Body of pancreas (tissue), 4 donors: ENCODE measurements at regions not wholly inside any gene's neighbourhood (a gene's known extent, or its start where the extent isn't known, plus 50 kb on each side); places are given as distances from the start of the nearest gene placed in this dataset.

Experiments
- ATAC-seq: fragments of 150-250 bp; one replicate; pipeline ENCODE4 v1.9.1; 2016
- DNase-seq, 4 donors: peaks; one replicate each; pipeline ENCODE4 v3.0.0-alpha.2; 2019
- H3K27ac ChIP-seq, 4 donors: fragments of 200-600 bp; sonication (generic); 1 replicate in 3 of 4; 2 replicates in 1 of 4; pipeline versions ENCODE4 v1.5.1 to v1.6.1; 2016 to 2019; ENCODE audit warnings: mild to moderate bottlenecking in 1 of 4, mixed read lengths in 1 of 4, moderate library complexity in 1 of 4
- H3K27me3 ChIP-seq, 2 donors: fragments of 200-600 bp; sonication (generic); one replicate each; pipeline ENCODE4 v1.6.0; 2016; ENCODE audit warnings: mild to moderate bottlenecking in 1 of 2
- H3K36me3 ChIP-seq, 2 donors: fragments of 200-600 bp; sonication (generic); replicated peaks in 1 of 2; 2 replicates each; pipeline ENCODE4 v1.5.1; 2016; ENCODE audit warnings: low read depth in 2 of 2; ENCODE audit not compliant: insufficient read depth in 1 of 2
- H3K4me1 ChIP-seq: fragments of 200-600 bp; sonication (generic); one replicate; pipeline ENCODE4 v1.6.0; 2016
- H3K4me3 ChIP-seq, 2 donors: fragments of 200-600 bp; sonication (generic); 1 replicate in 1 of 2; 2 replicates in 1 of 2; pipeline ENCODE4 v1.5.1; 2016 to 2019
- H3K9me3 ChIP-seq, 3 donors: fragments of 200-600 bp; sonication (generic); 1 replicate in 2 of 3; 2 replicates in 1 of 3; pipeline ENCODE4 v1.5.1; 2016
- CTCF ChIP-seq, 7 experiments: fragments of 450-650 bp in 4 of 7; fragments of 200-600 bp in 3 of 7; sonication (generic) in 3 of 7; IDR thresholded peaks; one replicate each; pipeline ENCODE4 v1.5.1; 2016 to 2019; ENCODE audit warnings: antibody characterized with exemption in 7 of 7
- POLR2A ChIP-seq, 3 donors: fragments of 450-650 bp; IDR thresholded peaks; one replicate each; pipeline ENCODE4 v1.6.1; 2016; ENCODE audit warnings: antibody characterized with exemption in 3 of 3, mild to moderate bottlenecking in 2 of 3
- WGBS, 2 donors: methylation state at CpG; one replicate each; pipeline ENCODE4 v1.1.5; 2017; 5-methylcytosine and 5-hydroxymethylcytosine counted together
- intact Hi-C: fragments of 100-400 bp; cut with DNase I; formaldehyde crosslinking; loops from one replicate; pipeline ENCODE4 v1.15.1; 2023

GRCh38 chrX:68927178-68927577 is 98.4 kb downstream of the EFNB1 start:
- no peak for ATAC-seq
- DNase-seq, result no peak
- H3K4me3 ChIP-seq, result no peak overlapping the region
- H3K27me3 ChIP-seq, result no peaks in the 10 kb centered on the region
- no peaks in the 10 kb centered on the region for H3K4me1 ChIP-seq
- no peak for TF ChIP-seq CTCF (IDR thresholded peaks at IDR 0.05)
- no peak for TF ChIP-seq POLR2A (IDR thresholded peaks at IDR 0.05)
- WGBS, 2 donors, result 75% methylated on average over 3 of the region's 5 CpGs; no CpG with 5 or more reads in 1 of the 2 donors
- no peak overlapping the region for H3K27ac ChIP-seq
- no peaks in the 10 kb centered on the region for H3K36me3 ChIP-seq
- no peaks in the 10 kb centered on the region for H3K9me3 ChIP-seq
- intact Hi-C loops, result no loop called here

- no peak for DNase-seq
- no peak overlapping the region for H3K4me3 ChIP-seq
- no peak overlapping the region for H3K27ac ChIP-seq
- no peaks in the 10 kb centered on the region for H3K36me3 ChIP-seq
- H3K9me3 ChIP-seq, result no peaks in the 10 kb centered on the region
- TF ChIP-seq POLR2A (IDR thresholded peaks at IDR 0.05), result no peak
- no peak for TF ChIP-seq CTCF (IDR thresholded peaks at IDR 0.05)
- no peaks in the 10 kb centered on the region for H3K4me1 ChIP-seq
- no peak for ATAC-seq
- 82 to 91% methylated on average over 2 of the region's 2 CpGs for WGBS, 2 donors
- intact Hi-C loops, result no loop called here
- H3K27me3 ChIP-seq, result no peaks in the 10 kb centered on the region
These were observed 94.3 kb downstream of the EFNB1 start for GRCh38 chrX:68923147-68923546.

GRCh38 chrX:68922013-68922412 is 93.2 kb downstream of the EFNB1 start:
- ATAC-seq (no peak), DNase-seq (no peak)
- H3K4me3 ChIP-seq, result no peak overlapping the region
- 40 to 65% methylated on average over 1 to 4 of the region's 6 CpGs for WGBS, 2 donors
- no peaks in the 10 kb centered on the region for H3K4me1 ChIP-seq
- no peak overlapping the region for H3K27ac ChIP-seq
- H3K36me3 ChIP-seq, result no peaks in the 10 kb centered on the region
- intact Hi-C loops, result no loop called here
- H3K9me3 ChIP-seq, result no peaks in the 10 kb centered on the region
- TF ChIP-seq CTCF (IDR thresholded peaks at IDR 0.05) (no peak), POLR2A (IDR thresholded peaks at IDR 0.05) (no peak)
- no peaks in the 10 kb centered on the region for H3K27me3 ChIP-seq

- 93 to 98% methylated on average over 2 to 5 of the region's 7 CpGs for WGBS, 2 donors
- intact Hi-C loops, result no loop called here
- no peaks in the 10 kb centered on the region for H3K9me3 ChIP-seq
- H3K27ac ChIP-seq, result no peak overlapping the region
- no peak for TF ChIP-seq POLR2A (IDR thresholded peaks at IDR 0.05)
- no peak for TF ChIP-seq CTCF (IDR thresholded peaks at IDR 0.05)
- H3K4me3 ChIP-seq, result no peak overlapping the region
- no peaks in the 10 kb centered on the region for H3K4me1 ChIP-seq
- ATAC-seq (no peak), DNase-seq (peak in 1 of 4 donors; percentile 6)
- no peaks in the 10 kb centered on the region for H3K36me3 ChIP-seq
- no peaks in the 10 kb centered on the region for H3K27me3 ChIP-seq
These were observed 91.7 kb downstream of the EFNB1 start for GRCh38 chrX:68920561-68920960.

- H3K27ac ChIP-seq, result no peak overlapping the region
- no peak for DNase-seq
- no peaks in the 10 kb centered on the region for H3K27me3 ChIP-seq
- no peaks in the 10 kb centered on the region for H3K36me3 ChIP-seq
- H3K9me3 ChIP-seq, result no peaks in the 10 kb centered on the region
- no peak for TF ChIP-seq POLR2A (IDR thresholded peaks at IDR 0.05)
- no peak for TF ChIP-seq CTCF (IDR thresholded peaks at IDR 0.05)
- no peak for ATAC-seq
- H3K4me3 ChIP-seq, result no peak overlapping the region
- intact Hi-C loops, result no loop called here
- H3K4me1 ChIP-seq, result no peaks in the 10 kb centered on the region
These were observed 90.9 kb downstream of the EFNB1 start for GRCh38 chrX:68919707-68920106.
